PC-9 (cell line): ENCODE measurements at regions not wholly inside any gene's neighbourhood (a gene's known extent, or its start where the extent isn't known, plus 50 kb on each side); places are given as distances from the start of the nearest gene placed in this dataset.
"Not testable (repeated sequence)": the region's sequence is repeated elsewhere in the genome, so short reads cannot be mapped to it uniquely, and the experiment has no call there.

ENCODE experiments used
- BruUV-seq: library from RNA; stranded (reverse); fragments of 400-500 nt; replicated peaks from 2 replicates; lab custom pipeline; 2021; lab: Mats Ljungman, UMichigan
- CTCF ChIA-PET: fragments of 300-600 bp; sonication (Branson Sonifier 250); formaldehyde crosslinking; loops from one replicate; lab custom pipeline; 2022; ENCODE audit warnings: antibody characterized with exemption; lab: Charles Lee
- POLR2A ChIA-PET: fragments of 300-600 bp; sonication (Branson Sonifier 250); formaldehyde crosslinking; loops from one replicate; lab custom pipeline; 2022; ENCODE audit warnings: antibody characterized with exemption; ENCODE audit not compliant: unreplicated experiment; lab: Charles Lee
- DNase-seq, 2 experiments: peaks; one replicate each; pipeline versions ENCODE4 v3.0.0 to v3.0.0-alpha.2; 2015 to 2022; ENCODE audit warnings: mixed read lengths in 1 of 2
- H2AFZ ChIP-seq: fragments of 200-600 bp; sonication (generic); 2 replicates; pipeline ENCODE4 v1.8.1; 2017; ENCODE audit warnings: antibody characterized with exemption
- H3F3A ChIP-seq: fragments of 200-600 bp; sonication (generic); 2 replicates; pipeline ENCODE4 v1.8.1; 2017; ENCODE audit warnings: antibody characterized with exemption, mild to moderate bottlenecking, low read depth; ENCODE audit not compliant: insufficient read depth
- H3K27ac ChIP-seq: fragments of 200-600 bp; sonication (generic); 2 replicates; pipeline ENCODE4 v1.6.1; 2016; ENCODE audit warnings: mixed run types
- H3K27me3 ChIP-seq: fragments of 200-600 bp; sonication (generic); 2 replicates; pipeline ENCODE4 v1.6.1; 2016; ENCODE audit warnings: low read depth, mixed run types; ENCODE audit not compliant: insufficient read depth
- H3K36me3 ChIP-seq: fragments of 200-600 bp; sonication (generic); 2 replicates; pipeline ENCODE4 v1.6.1; 2016; ENCODE audit warnings: low read depth, mixed run types
- H3K4me1 ChIP-seq: fragments of 200-600 bp; sonication (generic); replicated peaks from 2 replicates; pipeline ENCODE4 v1.6.1; 2016; ENCODE audit warnings: mixed run types; ENCODE audit not compliant: insufficient read depth
- H3K4me2 ChIP-seq: fragments of 200-600 bp; sonication (generic); 2 replicates; pipeline ENCODE4 v1.6.1; 2017; ENCODE audit warnings: mixed run types
- H3K4me3 ChIP-seq: fragments of 200-600 bp; sonication (generic); 2 replicates; pipeline ENCODE4 v1.6.1; 2016; ENCODE audit warnings: mixed run types
- H3K79me2 ChIP-seq: fragments of 200-600 bp; sonication (generic); 2 replicates; pipeline ENCODE4 v1.6.1; 2017; ENCODE audit warnings: low read depth, mixed run types
- H3K9me2 ChIP-seq: fragments of 200-600 bp; sonication (generic); 2 replicates; pipeline ENCODE4 v1.8.1; 2017; ENCODE audit warnings: mild to moderate bottlenecking; ENCODE audit not compliant: insufficient read depth
- H3K9me3 ChIP-seq: fragments of 200-600 bp; sonication (generic); 2 replicates; pipeline ENCODE4 v1.8.1; 2016; ENCODE audit warnings: low read depth; ENCODE audit not compliant: insufficient read depth
- H4K20me1 ChIP-seq: fragments of 200-600 bp; sonication (generic); 2 replicates; pipeline ENCODE4 v1.8.1; 2017; ENCODE audit not compliant: insufficient read depth
- CTCF ChIP-seq: fragments of 200-600 bp; sonication (generic); conservative IDR thresholded peaks from 2 replicates; pipeline ENCODE4 v1.6.1; 2017; ENCODE audit warnings: mixed run types, antibody characterized with exemption, mild to moderate bottlenecking, moderate library complexity
- EZH2 ChIP-seq: fragments of 200-600 bp; sonication (generic); IDR thresholded peaks from 2 replicates; pipeline ENCODE4 v1.8.0; 2017; ENCODE audit warnings: antibody characterized with exemption, low read depth
- intact Hi-C: fragments of 100-400 bp; cut with micrococcal nuclease; formaldehyde crosslinking; loops from one replicate; pipeline ENCODE4 v1.10.0; 2022; ENCODE audit not compliant: unreplicated experiment

GRCh38 chr14:106318700-106319099 is 792.3 kb downstream of the TMEM121 start:
- no peaks in the 10 kb centered on the region for H3K4me1 ChIP-seq

GRCh38 chr14:106323970-106324369 is 797.6 kb downstream of the TMEM121 start:
- H3F3A ChIP-seq, BruUV-seq, H3K36me3 ChIP-seq, H3K27ac ChIP-seq, H4K20me1 ChIP-seq, H3K9me3 ChIP-seq, H3K4me2 ChIP-seq, H3K4me1 ChIP-seq, H2AFZ ChIP-seq, intact Hi-C loops, CTCF ChIA-PET, DNase-seq, POLR2A ChIA-PET, H3K79me2 ChIP-seq, H3K4me3 ChIP-seq, H3K9me2 ChIP-seq: not testable (repeated sequence)
- peaks cover 16% of the 10 kb centered on the region; the same call in 1 of the 2 replicates for H3K27me3 ChIP-seq

More at GRCh38 chr14:106318700-106319099, 792.3 kb downstream of the TMEM121 start:
- POLR2A ChIA-PET = no interaction called here
- BruUV-seq = no TSS peak
- intact Hi-C loops = no loop called here
- CTCF ChIA-PET = no interaction called here
- no peaks in the 10 kb centered on the region for H4K20me1 ChIP-seq
- TF ChIP-seq EZH2 (no peak), CTCF (peak; percentile 58)
- H3K27me3 ChIP-seq = peaks cover 4% of the 10 kb centered on the region; the same call in 1 of the 2 replicates
- H3K79me2 ChIP-seq = no peaks in the 10 kb centered on the region
- H3K4me2 ChIP-seq = no peak overlapping the region
- DNase-seq = no peak
- no peak overlapping the region for H2AFZ ChIP-seq
- no peaks in the 10 kb centered on the region for H3K9me3 ChIP-seq
- H3K27ac ChIP-seq = no peak overlapping the region
- no peaks in the 10 kb centered on the region for H3K36me3 ChIP-seq
- no peak overlapping the region for H3K4me3 ChIP-seq
- H3F3A ChIP-seq = no peaks in the 10 kb centered on the region
- no peaks in the 10 kb centered on the region for H3K9me2 ChIP-seq

DNA sequence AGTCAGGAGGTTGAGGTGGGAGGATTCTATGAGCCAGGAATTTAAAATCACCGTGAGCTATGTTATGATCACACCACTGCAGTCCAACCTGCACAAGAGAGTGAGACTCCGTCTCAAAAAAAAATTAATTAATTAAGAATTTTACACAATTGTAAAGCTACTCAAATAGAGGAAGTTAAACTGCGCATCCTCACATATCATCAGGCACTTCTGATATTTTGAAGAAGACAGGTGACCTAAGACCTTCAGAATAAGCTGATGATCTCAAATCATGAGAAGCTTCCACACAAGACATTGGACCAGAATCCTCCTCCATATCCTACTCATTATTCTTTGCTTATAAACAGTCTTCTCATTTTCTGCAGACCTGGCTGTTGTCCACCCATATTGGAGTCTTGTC is 800.9 kb downstream of the TMEM121 start:
- H3K36me3 ChIP-seq = no peaks in the 10 kb centered on the region
- H4K20me1 ChIP-seq = no peaks in the 10 kb centered on the region
- H3K9me2 ChIP-seq = no peaks in the 10 kb centered on the region
- no peaks in the 10 kb centered on the region for H3K79me2 ChIP-seq
- no peak overlapping the region for H3K4me2 ChIP-seq
- no peaks in the 10 kb centered on the region for H3F3A ChIP-seq
- H3K4me1 ChIP-seq = no peaks in the 10 kb centered on the region
- no TSS peak for BruUV-seq
- no peaks in the 10 kb centered on the region for H3K9me3 ChIP-seq
- CTCF ChIA-PET = no interaction called here
- POLR2A ChIA-PET = no interaction called here
- H2AFZ ChIP-seq = no peak overlapping the region
- DNase-seq = peak in 1 of 2 experiments; percentile 9
- peaks cover 16% of the 10 kb centered on the region; the same call in 1 of the 2 replicates for H3K27me3 ChIP-seq
- TF ChIP-seq CTCF (no peak), EZH2 (no peak)
- intact Hi-C loops = no loop called here
- no peak overlapping the region for H3K27ac ChIP-seq
- no peak overlapping the region for H3K4me3 ChIP-seq

DNA sequence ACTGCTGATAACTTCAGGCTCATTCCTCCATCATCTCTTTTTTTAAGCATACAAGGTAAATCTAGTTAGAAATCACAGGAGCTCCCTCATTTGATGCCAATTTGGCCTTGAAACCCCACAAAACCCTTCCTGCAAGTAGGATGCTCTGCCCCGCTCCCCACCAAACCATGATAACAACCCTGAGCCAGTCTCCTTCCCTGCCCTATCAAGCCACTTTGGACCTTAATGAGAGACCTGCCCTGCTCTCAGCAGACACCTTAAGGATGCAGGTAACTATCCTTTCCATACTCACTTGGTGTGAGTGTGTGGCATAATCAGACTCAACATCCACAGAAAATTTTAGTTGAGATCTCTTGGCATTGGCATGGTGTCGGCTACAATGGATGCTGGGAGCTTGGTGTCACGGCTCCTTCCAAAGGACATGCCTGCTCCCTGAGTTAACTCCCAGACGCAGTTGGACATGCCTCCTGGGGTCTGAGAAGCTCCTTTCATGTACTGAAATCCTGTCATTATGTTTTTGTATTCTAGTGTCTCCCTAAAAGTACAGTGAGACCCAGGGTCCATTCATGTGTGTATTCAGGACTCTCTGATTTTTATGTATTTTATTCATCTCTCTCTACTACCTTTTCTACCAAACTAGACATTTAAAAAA is 801.4 kb downstream of the TMEM121 start:
- H3K27ac ChIP-seq, H3K4me3 ChIP-seq, H3K4me1 ChIP-seq, H4K20me1 ChIP-seq, H3K79me2 ChIP-seq, intact Hi-C loops, H3K9me3 ChIP-seq, H3K9me2 ChIP-seq, CTCF ChIA-PET, H3F3A ChIP-seq, H3K36me3 ChIP-seq, BruUV-seq, H2AFZ ChIP-seq, POLR2A ChIA-PET, H3K4me2 ChIP-seq: not testable (repeated sequence)
- peak in 1 of 2 experiments; percentile 9 for DNase-seq
- peaks cover 16% of the 10 kb centered on the region; the same call in 1 of the 2 replicates for H3K27me3 ChIP-seq

- H3K4me2 ChIP-seq, H3K27ac ChIP-seq, POLR2A ChIA-PET, H3K27me3 ChIP-seq, H3K9me2 ChIP-seq, H3K36me3 ChIP-seq, H3K9me3 ChIP-seq, CTCF ChIA-PET, H2AFZ ChIP-seq, intact Hi-C loops, H3K4me1 ChIP-seq, H3K79me2 ChIP-seq, DNase-seq, H3F3A ChIP-seq, H4K20me1 ChIP-seq, H3K4me3 ChIP-seq, BruUV-seq: not testable (repeated sequence)
Measured at GRCh38 chr14:106329243-106329642, 802.9 kb downstream of the TMEM121 start.
